Bronchial epithelial cell (primary cell): ENCODE measurements at regions not wholly inside any gene's neighbourhood (a gene's known extent, or its start where the extent isn't known, plus 50 kb on each side); places are given as distances from the start of the nearest gene placed in this dataset.

ENCODE experiments used
- DNase-seq: peaks from one replicate; pipeline ENCODE4 v3.0.0-alpha.2; 2010; ENCODE audit warnings: low read depth
- FAIRE-seq: peaks from 2 replicates; lab custom pipeline; 2011; peaks lifted over from hg19 to GRCh38; lab: Jason Lieb, UNC
- H3K27me3 ChIP-seq: 2 replicates; pipeline ENCODE4 v1.5.1; 2011; ENCODE audit warnings: low read length; ENCODE audit not compliant: control insufficient read depth, insufficient read depth
- H3K36me3 ChIP-seq: 2 replicates; pipeline ENCODE4 v1.5.1; 2011; ENCODE audit warnings: low read length; ENCODE audit not compliant: control insufficient read depth, insufficient read depth
- H3K4me3 ChIP-seq: 2 replicates; pipeline ENCODE4 v1.5.1; 2011; ENCODE audit warnings: mild to moderate bottlenecking, low read depth, low read length, control low read depth
- TF ChIP-seq, protein P1 (sequence below): IDR thresholded peaks from 2 replicates; pipeline ENCODE4 v1.5.1; 2011; ENCODE audit warnings: mild to moderate bottlenecking, moderate library complexity, low read length, control low read depth, inconsistent platforms; ENCODE audit not compliant: insufficient read depth, severe bottlenecking

DNA sequence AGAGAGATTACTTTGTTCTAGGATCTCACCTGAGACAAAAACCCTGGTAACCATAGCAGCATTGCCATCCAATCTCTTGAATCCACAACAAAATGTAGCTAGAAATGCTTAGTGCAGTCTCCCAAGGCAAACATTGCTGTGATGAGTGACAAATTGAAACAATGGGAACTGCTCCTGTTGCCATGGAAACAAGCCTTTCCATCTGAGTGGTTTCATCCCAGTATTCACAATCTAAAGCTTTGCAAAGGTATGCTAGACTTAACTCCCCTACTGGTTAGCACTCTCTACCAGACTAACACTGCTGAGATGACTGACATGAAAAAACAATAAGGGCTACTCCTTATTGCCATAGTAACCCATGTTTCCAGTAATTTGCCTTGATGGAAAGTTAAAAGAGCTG, 172.6 kb upstream of the CNTN3 start:
- H3K36me3 ChIP-seq: no peaks in the 10 kb centered on the region
- H3K27me3 ChIP-seq: no peaks in the 10 kb centered on the region
- TF ChIP-seq, protein P1, sequence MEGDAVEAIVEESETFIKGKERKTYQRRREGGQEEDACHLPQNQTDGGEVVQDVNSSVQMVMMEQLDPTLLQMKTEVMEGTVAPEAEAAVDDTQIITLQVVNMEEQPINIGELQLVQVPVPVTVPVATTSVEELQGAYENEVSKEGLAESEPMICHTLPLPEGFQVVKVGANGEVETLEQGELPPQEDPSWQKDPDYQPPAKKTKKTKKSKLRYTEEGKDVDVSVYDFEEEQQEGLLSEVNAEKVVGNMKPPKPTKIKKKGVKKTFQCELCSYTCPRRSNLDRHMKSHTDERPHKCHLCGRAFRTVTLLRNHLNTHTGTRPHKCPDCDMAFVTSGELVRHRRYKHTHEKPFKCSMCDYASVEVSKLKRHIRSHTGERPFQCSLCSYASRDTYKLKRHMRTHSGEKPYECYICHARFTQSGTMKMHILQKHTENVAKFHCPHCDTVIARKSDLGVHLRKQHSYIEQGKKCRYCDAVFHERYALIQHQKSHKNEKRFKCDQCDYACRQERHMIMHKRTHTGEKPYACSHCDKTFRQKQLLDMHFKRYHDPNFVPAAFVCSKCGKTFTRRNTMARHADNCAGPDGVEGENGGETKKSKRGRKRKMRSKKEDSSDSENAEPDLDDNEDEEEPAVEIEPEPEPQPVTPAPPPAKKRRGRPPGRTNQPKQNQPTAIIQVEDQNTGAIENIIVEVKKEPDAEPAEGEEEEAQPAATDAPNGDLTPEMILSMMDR: no peak
- FAIRE-seq: peak; percentile 18
- no peak for DNase-seq
- no peak overlapping the region for H3K4me3 ChIP-seq

DNA sequence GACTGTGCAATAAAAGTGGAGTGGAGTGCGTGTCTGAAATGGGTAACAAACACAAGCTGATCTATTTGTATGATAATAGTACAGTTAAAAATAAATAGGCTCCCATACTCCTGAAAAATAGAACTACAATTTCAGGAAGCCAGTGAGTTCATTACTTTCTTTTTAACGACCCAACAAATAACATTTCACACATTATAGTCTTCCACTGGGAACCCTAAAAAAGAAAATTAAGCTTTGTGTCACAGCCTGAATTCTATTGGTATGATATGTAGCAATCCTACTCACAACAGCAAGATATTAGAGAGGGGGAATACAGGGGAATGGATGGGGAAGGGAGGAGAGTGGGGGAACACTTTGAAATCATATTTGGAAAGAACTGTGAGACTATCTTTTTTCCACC, 156.9 kb upstream of the CNTN3 start:
- no peaks in the 10 kb centered on the region for H3K36me3 ChIP-seq
- no peaks in the 10 kb centered on the region for H3K27me3 ChIP-seq
- no peak overlapping the region for H3K4me3 ChIP-seq

GRCh38 chr3:74768010-74768409, 153.6 kb upstream of the CNTN3 start:
- TF ChIP-seq, protein P1: no peak
- Histone ChIP-seq H3K36me3 (no peaks in the 10 kb centered on the region), H3K27me3 (no peaks in the 10 kb centered on the region), H3K4me3 (no peak overlapping the region)
- FAIRE-seq: no peak
- DNase-seq: no peak

More for the DNA sequence above, 156.9 kb upstream of the CNTN3 start:
- TF ChIP-seq, protein P1: no peak
- no peak for FAIRE-seq
- no peak for DNase-seq

DNA sequence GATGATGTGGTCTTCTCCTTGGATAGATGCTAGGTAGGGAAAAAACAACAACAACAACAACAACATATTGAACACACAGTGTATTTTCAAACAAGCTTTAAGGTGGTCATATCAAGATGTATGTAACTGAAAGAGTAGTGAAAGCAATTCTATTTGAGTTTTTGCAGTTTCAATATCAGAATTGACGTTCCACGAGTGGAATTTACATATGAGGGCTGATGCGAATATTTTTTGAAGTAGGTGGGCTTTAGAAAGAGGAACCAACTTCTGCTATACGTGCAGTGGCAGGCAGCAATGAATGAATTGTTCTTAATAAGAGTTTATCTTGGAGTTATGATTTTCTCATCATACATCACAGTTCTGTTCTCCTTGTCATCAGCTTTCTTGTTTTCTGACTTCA, 151.9 kb upstream of the CNTN3 start:
- no peak for FAIRE-seq

DNA sequence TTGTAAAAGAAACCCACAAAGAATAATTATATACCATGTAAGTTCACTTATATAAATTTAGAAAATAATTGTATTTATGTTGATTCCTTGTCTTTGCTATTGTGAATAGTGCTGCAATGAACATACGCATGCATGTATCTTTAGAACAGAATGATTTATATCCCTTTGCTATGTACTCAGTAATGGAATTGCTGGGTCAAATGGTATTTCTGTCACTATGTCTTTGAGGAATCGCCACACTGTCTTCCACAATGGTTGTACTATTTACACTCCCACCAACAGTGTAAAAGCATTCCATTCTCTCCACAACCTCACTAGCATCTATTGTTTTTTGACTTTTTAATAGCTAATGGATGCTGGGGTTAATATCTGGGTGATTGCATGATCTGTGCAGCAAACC, 149.4 kb upstream of the CNTN3 start:
- no peak for FAIRE-seq
- Histone ChIP-seq H3K36me3 (no peaks in the 10 kb centered on the region), H3K4me3 (no peak overlapping the region), H3K27me3 (no peaks in the 10 kb centered on the region)
- TF ChIP-seq, protein P1: no peak
- DNase-seq: no peak

More for the DNA sequence above, 151.9 kb upstream of the CNTN3 start:
- no peak overlapping the region for H3K4me3 ChIP-seq
- TF ChIP-seq, protein P1: no peak
- no peak for DNase-seq
- no peaks in the 10 kb centered on the region for H3K36me3 ChIP-seq
- no peaks in the 10 kb centered on the region for H3K27me3 ChIP-seq

DNA sequence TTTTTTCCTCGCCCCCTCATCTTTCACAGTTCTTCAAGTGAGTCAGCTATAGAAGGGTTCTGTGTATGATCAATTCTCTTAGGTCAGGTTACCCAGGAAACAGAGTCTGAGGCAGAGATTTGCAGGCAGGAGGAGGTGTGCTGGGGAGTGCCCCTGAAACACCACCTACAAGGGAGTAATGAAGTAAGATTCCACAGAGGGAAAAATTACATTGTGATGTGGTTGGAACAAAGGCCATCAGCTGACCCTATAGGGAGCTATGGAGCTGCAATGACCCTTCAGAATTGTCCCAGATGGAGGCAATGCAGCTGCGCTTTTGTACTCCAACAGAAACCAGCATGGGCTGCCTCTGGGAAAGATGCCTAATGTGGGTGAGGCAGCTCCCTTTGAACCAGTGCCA, 142.2 kb upstream of the CNTN3 start:
- Histone ChIP-seq H3K27me3 (no peaks in the 10 kb centered on the region), H3K4me3 (no peak overlapping the region), H3K36me3 (no peaks in the 10 kb centered on the region)
- no peak for FAIRE-seq
- peak; percentile 25 for DNase-seq
- TF ChIP-seq, protein P1: no peak
